Lung microvascular endothelial cell (primary cell): ENCODE measurements at regions not wholly inside any gene's neighbourhood (a gene's known extent, or its start where the extent isn't known, plus 50 kb on each side); places are given as distances from the start of the nearest gene placed in this dataset.
"Not testable (repeated sequence)": the region's sequence is repeated elsewhere in the genome, so short reads cannot be mapped to it uniquely, and the experiment has no call there.

Experiments
- DNase-seq, 2 donors: peaks; one replicate each; pipeline versions ENCODE4 v3.0.0 to v3.0.0-alpha.2; 2010; ENCODE audit warnings: low read depth in 2 of 2

GRCh38 chr10:133785846-133786602, 159.4 kb upstream of the FRG2B start:
- DNase-seq = peak in 1 of 2 donors; percentile 3

DNA sequence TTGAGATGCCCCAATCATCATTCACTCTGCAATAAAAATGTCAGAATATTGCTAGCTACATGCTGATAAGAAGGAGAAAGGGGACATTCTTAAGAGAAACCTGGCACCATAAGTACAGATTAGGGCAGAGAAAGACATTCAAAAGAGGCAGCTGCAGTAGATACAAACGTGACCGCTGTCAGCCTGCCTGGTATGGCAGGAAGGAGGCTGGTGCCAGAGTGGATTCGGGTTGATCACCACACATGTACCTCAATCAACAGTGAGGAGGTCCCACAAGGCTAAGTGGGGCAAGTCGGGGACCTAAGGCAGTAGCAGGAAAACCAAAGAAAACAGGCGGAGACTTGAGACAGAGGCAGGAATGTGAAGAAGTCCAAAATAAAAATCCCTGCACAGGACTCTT, 158.6 kb upstream of the FRG2B start:
- DNase-seq = not testable (repeated sequence)

DNA sequence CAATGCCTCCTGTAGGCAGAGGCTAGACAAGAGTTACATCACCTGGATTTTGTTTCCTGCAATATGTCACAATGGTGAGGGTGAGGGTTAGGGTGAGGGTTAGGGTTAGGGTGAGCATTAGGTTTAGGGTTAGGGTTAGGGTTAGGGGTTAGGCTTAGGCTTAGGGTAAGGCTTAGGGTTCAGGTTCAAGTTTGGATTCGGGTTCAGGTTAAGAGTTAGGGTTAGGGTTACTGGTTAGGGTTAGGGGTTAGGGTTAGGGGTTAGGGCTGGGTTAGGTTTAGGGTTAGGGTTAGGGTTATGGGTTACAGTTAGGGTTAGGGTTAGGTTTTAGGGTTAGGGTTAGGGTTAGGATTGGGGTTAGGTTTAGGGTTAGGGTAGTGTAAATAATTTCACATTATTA, 138.7 kb upstream of the FRG2B start:
- DNase-seq = not testable (repeated sequence)

- not testable (repeated sequence) for DNase-seq
Observed at GRCh38 chr10:133764823-133765209, 138.2 kb upstream of the FRG2B start.

GRCh38 chr10:133763875-133764822, 137.6 kb upstream of the FRG2B start:
- DNase-seq = not testable (repeated sequence)

GRCh38 chr10:133763190-133763589, 136.6 kb upstream of the FRG2B start:
- not testable (repeated sequence) for DNase-seq

DNA sequence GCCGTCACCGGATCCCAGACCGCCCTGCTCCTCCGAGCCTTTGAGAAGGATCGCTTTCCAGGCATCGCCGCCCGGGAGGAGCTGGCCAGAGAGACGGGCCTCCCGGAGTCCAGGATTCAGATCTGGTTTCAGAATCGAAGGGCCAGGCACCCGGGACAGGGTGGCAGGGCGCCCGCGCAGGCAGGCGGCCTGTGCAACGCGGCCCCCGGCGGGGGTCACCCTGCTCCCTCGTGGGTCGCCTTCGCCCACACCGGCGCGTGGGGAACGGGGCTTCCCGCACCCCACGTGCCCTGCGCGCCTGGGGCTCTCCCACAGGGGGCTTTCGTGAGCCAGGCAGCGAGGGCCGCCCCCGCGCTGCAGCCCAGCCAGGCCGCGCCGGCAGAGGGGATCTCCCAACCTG, 127.0 kb upstream of the FRG2B start:
- DNase-seq = not testable (repeated sequence)
